Pancreas (tissue), 10 donors: ENCODE measurements at regions not wholly inside any gene's neighbourhood (a gene's known extent, or its start where the extent isn't known, plus 50 kb on each side); places are given as distances from the start of the nearest gene placed in this dataset.

Experiments used
- ATAC-seq, 4 donors: fragments of 200-7000 bp; cut with Tn5 transposase; one replicate each; pipeline versions ENCODE4 v1.8.0 to v1.9.1; 2020; ENCODE audit warnings: mild to moderate bottlenecking in 4 of 4, moderate library complexity in 4 of 4
- DNase-seq, 6 donors: peaks; one replicate each; pipeline ENCODE4 v3.0.0-alpha.2; 2020
- FAIRE-seq: peaks from 2 replicates; lab custom pipeline; 2012; peaks lifted over from hg19 to GRCh38; lab: Jason Lieb, UNC
- H3K27ac ChIP-seq, 4 donors: fragments of 200-600 bp; sonication (generic); 1 replicate in 3 of 4; 2 replicates in 1 of 4; pipeline versions ENCODE4 v1.5.0 to v1.8.0; 2020
- H3K27me3 ChIP-seq, 4 donors: fragments of 200-600 bp; one replicate each; pipeline ENCODE4 v1.8.0; 2021
- H3K36me3 ChIP-seq, 3 donors: fragments of 200-600 bp; sonication (generic) in 1 of 3; one replicate each; pipeline versions ENCODE4 v1.5.0 to v1.8.0; 2020 to 2021
- H3K4me1 ChIP-seq, 3 donors: fragments of 200-600 bp; one replicate each; pipeline ENCODE4 v1.8.0; 2021
- H3K4me3 ChIP-seq, 4 donors: fragments of 200-600 bp; sonication (generic) in 2 of 4; one replicate each; pipeline versions ENCODE4 v1.5.0 to v1.8.0; 2020 to 2021
- H3K9me3 ChIP-seq, 4 donors: fragments of 200-600 bp; one replicate each; pipeline ENCODE4 v1.8.0; 2021
- CTCF ChIP-seq, 4 donors: fragments of 200-600 bp; sonication (generic) in 3 of 4; IDR thresholded peaks; one replicate each; pipeline versions ENCODE4 v1.5.0 to v1.8.0; 2021; ENCODE audit warnings: antibody characterized with exemption in 4 of 4
- WGBS, 2 donors: extraction: QIAGEN DNeasy Blood & Tissue Kit; methylation state at CpG; one replicate each; pipeline ENCODE4 v1.1.7; 2013; 5-methylcytosine and 5-hydroxymethylcytosine counted together
- intact Hi-C, 3 donors: fragments of 100-400 bp; cut with DNase I; formaldehyde crosslinking; loops; one replicate each; pipeline versions ENCODE4 v1.11.1 to v1.14.2; 2022
- donor health status: healthy with polysubstance abuse.
- donor health status: DM: no; HTN: no; CAD: no; lungs with moderate emphysema.
- donor health status: DM: no; HTN: no; CAD: no.
- donor health status: control.
- donor health status: control.
- donor health status: Bipolar disorder and iron deficiency.
- donor health status: DM: yes; HTN: yes; CAD: no.
- donor health status: DM: no; HTN: no; CAD: no.
- donor health status: DM: no; HTN: no; CAD: no.
- donor health status: DM: yes; HTN: yes; CAD: no.

GRCh38 chr22:22038178-22038880 is 55.7 kb upstream of the TOP3B start:
- Histone ChIP-seq H3K27me3 (no peaks in the 10 kb centered on the region), H3K4me3 (no peak overlapping the region), H3K4me1 (no peaks in the 10 kb centered on the region), H3K36me3 (no peaks in the 10 kb centered on the region), H3K9me3 (no peaks in the 10 kb centered on the region), H3K27ac (no peak overlapping the region)
- no peak for TF ChIP-seq CTCF (IDR thresholded peaks at IDR 0.05)
- intact Hi-C loops: no loop called here
- FAIRE-seq: no peak
- no peak for ATAC-seq
- 95 to 100% methylated on average over 1 of the region's 1 CpG for WGBS, 2 donors
- DNase-seq: no peak

DNA sequence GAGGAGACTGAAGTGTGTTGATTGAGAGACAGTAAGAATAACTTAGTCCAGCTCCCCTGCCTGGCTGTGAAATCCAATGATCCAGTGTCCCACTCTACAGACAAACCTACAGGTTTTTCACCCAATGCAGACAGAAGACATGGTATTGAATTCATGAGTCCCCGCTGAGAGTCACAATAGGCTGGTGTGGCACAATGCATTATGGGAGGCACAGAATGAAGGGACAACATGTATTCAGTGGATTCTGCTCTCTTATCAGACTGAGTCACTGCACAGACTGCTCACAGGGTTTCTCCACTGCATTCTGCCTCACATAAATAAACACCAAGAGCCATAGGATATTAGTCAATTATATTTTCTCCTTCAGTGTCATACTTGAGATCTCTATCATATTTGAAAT is 55.2 kb upstream of the TOP3B start:
- WGBS, 2 donors: 75 to 83% methylated on average over 1 of the region's 1 CpG
- TF ChIP-seq CTCF (IDR thresholded peaks at IDR 0.05): no peak
- intact Hi-C loops: no loop called here
- H3K9me3 ChIP-seq: no peaks in the 10 kb centered on the region
- no peak overlapping the region for H3K27ac ChIP-seq
- ATAC-seq (no peak), FAIRE-seq (no peak), DNase-seq (no peak)
- H3K36me3 ChIP-seq: no peaks in the 10 kb centered on the region
- no peaks in the 10 kb centered on the region for H3K27me3 ChIP-seq
- no peak overlapping the region for H3K4me3 ChIP-seq
- H3K4me1 ChIP-seq: no peaks in the 10 kb centered on the region

GRCh38 chr22:22037229-22037628 is 54.6 kb upstream of the TOP3B start:
- no peaks in the 10 kb centered on the region for H3K36me3 ChIP-seq
- no peak for ATAC-seq
- H3K27ac ChIP-seq: no peak overlapping the region
- TF ChIP-seq CTCF (IDR thresholded peaks at IDR 0.05): no peak
- no peaks in the 10 kb centered on the region for H3K27me3 ChIP-seq
- no peak for DNase-seq
- H3K4me1 ChIP-seq: no peaks in the 10 kb centered on the region
- H3K4me3 ChIP-seq: no peak overlapping the region
- no peaks in the 10 kb centered on the region for H3K9me3 ChIP-seq
- FAIRE-seq: no peak
- intact Hi-C loops: no loop called here

DNA sequence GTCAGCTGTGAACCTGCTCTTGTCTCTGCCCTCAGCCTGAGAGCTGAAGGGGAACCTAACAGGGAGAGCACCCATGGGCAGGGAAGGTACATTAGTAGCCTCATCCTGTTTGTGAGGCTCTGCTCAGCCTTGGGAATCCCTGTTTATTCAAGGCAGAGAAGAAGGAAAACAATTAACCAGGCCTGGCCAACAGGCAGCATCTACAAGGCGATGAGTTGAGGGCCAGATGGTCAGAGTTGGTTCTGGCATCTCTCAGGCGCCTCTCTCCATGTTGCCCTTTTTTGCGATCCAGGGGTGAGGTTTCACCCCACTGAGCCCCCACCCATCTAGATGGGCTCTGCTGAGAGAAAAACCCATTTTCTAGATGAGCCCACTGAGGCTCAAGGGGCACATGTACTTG is 54.0 kb upstream of the TOP3B start:
- no peaks in the 10 kb centered on the region for H3K27me3 ChIP-seq
- no peak for DNase-seq
- no peaks in the 10 kb centered on the region for H3K4me1 ChIP-seq
- no peak for TF ChIP-seq CTCF (IDR thresholded peaks at IDR 0.05)
- H3K9me3 ChIP-seq: no peaks in the 10 kb centered on the region
- ATAC-seq: no peak
- FAIRE-seq: no peak
- 96 to 97% methylated on average over 3 of the region's 3 CpGs for WGBS, 2 donors
- intact Hi-C loops: no loop called here
- H3K27ac ChIP-seq: no peak overlapping the region
- no peaks in the 10 kb centered on the region for H3K36me3 ChIP-seq
- no peak overlapping the region for H3K4me3 ChIP-seq

DNA sequence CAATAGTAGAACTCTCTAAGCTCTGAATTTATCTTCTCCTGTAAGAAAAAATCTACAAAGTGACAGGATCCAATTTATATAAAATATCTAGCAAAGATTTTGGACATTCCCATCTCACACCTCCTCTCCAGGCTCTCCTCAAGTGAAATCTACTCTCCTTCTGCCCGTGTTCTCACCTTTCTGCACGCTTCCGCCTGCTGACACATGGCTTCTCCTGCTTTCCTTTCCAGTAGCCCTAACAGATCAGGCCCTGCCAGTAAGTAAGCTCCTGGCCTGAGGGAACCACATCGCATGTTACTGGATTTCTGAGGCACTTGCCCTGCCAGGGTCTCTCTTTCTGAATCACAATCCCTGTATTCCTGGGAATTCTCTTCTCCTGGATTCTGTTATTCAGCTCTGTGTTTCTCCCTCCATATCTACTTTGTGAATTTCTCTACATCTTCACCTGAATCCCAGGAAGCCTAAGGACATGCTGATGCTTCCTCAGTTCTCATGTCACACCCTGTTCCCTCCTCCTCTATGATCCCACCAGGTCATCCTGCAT is 53.3 kb upstream of the TOP3B start:
- ATAC-seq (no peak), DNase-seq (no peak), FAIRE-seq (no peak)
- no peaks in the 10 kb centered on the region for H3K27me3 ChIP-seq
- no peaks in the 10 kb centered on the region for H3K9me3 ChIP-seq
- H3K4me1 ChIP-seq: no peaks in the 10 kb centered on the region
- no peak overlapping the region for H3K4me3 ChIP-seq
- intact Hi-C loops: no loop called here
- WGBS, 2 donors: 82 to 92% methylated on average over 4 of the region's 4 CpGs
- H3K27ac ChIP-seq: no peak overlapping the region
- H3K36me3 ChIP-seq: no peaks in the 10 kb centered on the region
- no peak for TF ChIP-seq CTCF (IDR thresholded peaks at IDR 0.05)
